C4-2B (cell line): ENCODE measurements at regions not wholly inside any gene's neighbourhood (a gene's known extent, or its start where the extent isn't known, plus 50 kb on each side); places are given as distances from the start of the nearest gene placed in this dataset.
"Not testable (repeated sequence)": the region's sequence is repeated elsewhere in the genome, so short reads cannot be mapped to it uniquely, and the experiment has no call there.

Experiments
- H3K27ac ChIP-seq: fragments of 450-650 bp; 2 replicates; pipeline ENCODE4 v1.5.1; 2017
- CTCF ChIP-seq: fragments of 450-650 bp; conservative IDR thresholded peaks from 2 replicates; pipeline ENCODE4 v1.5.1; 2017; ENCODE audit warnings: mild to moderate bottlenecking
- ZFX ChIP-seq: fragments of 450-650 bp; IDR thresholded peaks from 2 replicates; pipeline ENCODE4 v1.6.1; 2017

- no peak overlapping the region for H3K27ac ChIP-seq
- no peak for TF ChIP-seq ZFX
- TF ChIP-seq CTCF, result no peak
Observed at GRCh38 chr14:27327095-27327494, 729.3 kb upstream of the NOVA1 start.

DNA sequence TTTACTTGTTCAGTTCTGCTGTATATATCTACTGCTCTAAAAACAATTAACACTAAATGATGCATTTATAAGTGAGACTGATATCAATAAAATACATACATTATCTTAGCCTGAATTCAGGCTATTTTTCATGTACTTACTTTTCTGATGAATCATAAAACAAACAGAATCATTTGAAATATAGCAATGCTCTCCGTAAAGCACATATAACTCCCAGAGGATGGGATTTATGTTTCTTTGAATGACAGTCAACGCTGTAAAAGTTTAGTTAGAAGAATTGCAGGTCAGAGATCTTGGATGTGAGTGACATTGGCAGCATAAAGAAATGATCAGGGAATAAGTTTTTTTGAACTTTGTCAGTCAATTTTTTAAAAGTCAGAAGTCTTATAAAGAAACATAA lies 740.2 kb upstream of the NOVA1 start:
- H3K27ac ChIP-seq, result no peak overlapping the region
- TF ChIP-seq CTCF (no peak), ZFX (no peak)

GRCh38 chr14:27363036-27363435 lies 765.2 kb upstream of the NOVA1 start:
- H3K27ac ChIP-seq, result not testable (repeated sequence)

GRCh38 chr14:27366596-27366995 lies 768.8 kb upstream of the NOVA1 start:
- TF ChIP-seq CTCF (no peak), ZFX (no peak)
- no peak overlapping the region for H3K27ac ChIP-seq

GRCh38 chr14:27367345-27367744 lies 769.5 kb upstream of the NOVA1 start:
- no peak overlapping the region for H3K27ac ChIP-seq
- TF ChIP-seq ZFX, result no peak
- TF ChIP-seq CTCF, result no peak

GRCh38 chr14:27370074-27370473 lies 772.2 kb upstream of the NOVA1 start:
- H3K27ac ChIP-seq, result no peak overlapping the region
- TF ChIP-seq CTCF (no peak), ZFX (no peak)

GRCh38 chr14:27370775-27371174 lies 772.9 kb upstream of the NOVA1 start:
- TF ChIP-seq ZFX (no peak), CTCF (no peak)
- no peak overlapping the region for H3K27ac ChIP-seq

GRCh38 chr14:27371209-27371608 lies 773.4 kb upstream of the NOVA1 start:
- TF ChIP-seq CTCF (no peak), ZFX (no peak)
- no peak overlapping the region for H3K27ac ChIP-seq
